GM20000 (cell line): ENCODE measurements at regions not wholly inside any gene's neighbourhood (a gene's known extent, or its start where the extent isn't known, plus 50 kb on each side); places are given as distances from the start of the nearest gene placed in this dataset.

Experiments
- DNase-seq: peaks from one replicate; pipeline ENCODE4 v3.0.0; 2012; ENCODE audit warnings: low spot score
- TF ChIP-seq, protein P1 (sequence below): IDR thresholded peaks from 2 replicates; pipeline ENCODE4 v1.5.1; 2012; ENCODE audit warnings: mild to moderate bottlenecking, control low read depth; ENCODE audit errors: extremely low read depth, missing control alignments

DNA sequence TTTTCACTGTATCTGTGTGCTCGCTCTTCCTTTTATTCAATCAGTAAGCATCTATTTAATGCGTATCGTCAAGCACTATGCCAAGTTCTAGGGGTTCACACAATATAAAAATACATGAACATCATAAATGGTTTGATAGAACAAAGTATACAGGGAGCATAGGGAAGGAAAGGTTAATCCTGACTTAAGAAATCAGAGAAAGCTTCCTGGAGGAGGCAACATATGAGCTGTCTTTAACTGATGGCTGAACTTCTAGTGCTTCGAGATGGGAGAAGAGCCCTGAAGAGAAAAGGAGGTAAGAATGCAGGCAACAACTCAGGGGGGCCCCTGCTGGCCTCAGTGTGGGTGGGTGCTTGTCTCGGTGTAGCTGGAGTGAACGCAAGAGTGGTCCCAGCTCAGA is 63.6 kb upstream of the GALNT2 start:
- TF ChIP-seq, protein P1, sequence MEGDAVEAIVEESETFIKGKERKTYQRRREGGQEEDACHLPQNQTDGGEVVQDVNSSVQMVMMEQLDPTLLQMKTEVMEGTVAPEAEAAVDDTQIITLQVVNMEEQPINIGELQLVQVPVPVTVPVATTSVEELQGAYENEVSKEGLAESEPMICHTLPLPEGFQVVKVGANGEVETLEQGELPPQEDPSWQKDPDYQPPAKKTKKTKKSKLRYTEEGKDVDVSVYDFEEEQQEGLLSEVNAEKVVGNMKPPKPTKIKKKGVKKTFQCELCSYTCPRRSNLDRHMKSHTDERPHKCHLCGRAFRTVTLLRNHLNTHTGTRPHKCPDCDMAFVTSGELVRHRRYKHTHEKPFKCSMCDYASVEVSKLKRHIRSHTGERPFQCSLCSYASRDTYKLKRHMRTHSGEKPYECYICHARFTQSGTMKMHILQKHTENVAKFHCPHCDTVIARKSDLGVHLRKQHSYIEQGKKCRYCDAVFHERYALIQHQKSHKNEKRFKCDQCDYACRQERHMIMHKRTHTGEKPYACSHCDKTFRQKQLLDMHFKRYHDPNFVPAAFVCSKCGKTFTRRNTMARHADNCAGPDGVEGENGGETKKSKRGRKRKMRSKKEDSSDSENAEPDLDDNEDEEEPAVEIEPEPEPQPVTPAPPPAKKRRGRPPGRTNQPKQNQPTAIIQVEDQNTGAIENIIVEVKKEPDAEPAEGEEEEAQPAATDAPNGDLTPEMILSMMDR: no peak
- no peak for DNase-seq

GRCh38 chr1:230005040-230005439 is 62.0 kb upstream of the GALNT2 start:
- TF ChIP-seq, protein P1: no peak
- peak; percentile 20 for DNase-seq

DNA sequence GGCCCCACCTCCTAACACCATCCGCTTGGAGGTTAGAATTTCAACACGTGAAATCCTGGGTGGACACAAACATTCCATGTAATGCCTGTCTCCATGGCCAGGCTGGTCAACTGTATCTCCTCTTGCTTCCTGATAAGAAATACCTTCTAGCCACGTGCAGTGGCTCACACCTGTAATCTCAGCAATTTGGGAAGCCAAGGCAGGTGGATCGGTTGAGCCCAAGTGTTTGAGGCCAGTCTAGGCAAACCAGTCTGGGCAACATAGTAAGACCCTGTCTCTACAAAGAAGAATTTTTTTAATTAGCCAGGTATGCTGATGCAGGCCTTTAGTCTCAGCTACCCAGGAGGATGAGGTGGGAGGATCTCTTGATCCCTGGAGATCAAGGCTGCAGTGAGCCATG is 58.3 kb upstream of the GALNT2 start:
- TF ChIP-seq, protein P1: no peak

GRCh38 chr1:230009611-230010313 is 57.3 kb upstream of the GALNT2 start:
- DNase-seq: no peak
- TF ChIP-seq, protein P1: no peak

More for the DNA sequence above, 58.3 kb upstream of the GALNT2 start:
- DNase-seq: no peak

- TF ChIP-seq, protein P1: no peak
- no peak for DNase-seq
Measured at GRCh38 chr1:230010603-230011332, 56.3 kb upstream of the GALNT2 start.

DNA sequence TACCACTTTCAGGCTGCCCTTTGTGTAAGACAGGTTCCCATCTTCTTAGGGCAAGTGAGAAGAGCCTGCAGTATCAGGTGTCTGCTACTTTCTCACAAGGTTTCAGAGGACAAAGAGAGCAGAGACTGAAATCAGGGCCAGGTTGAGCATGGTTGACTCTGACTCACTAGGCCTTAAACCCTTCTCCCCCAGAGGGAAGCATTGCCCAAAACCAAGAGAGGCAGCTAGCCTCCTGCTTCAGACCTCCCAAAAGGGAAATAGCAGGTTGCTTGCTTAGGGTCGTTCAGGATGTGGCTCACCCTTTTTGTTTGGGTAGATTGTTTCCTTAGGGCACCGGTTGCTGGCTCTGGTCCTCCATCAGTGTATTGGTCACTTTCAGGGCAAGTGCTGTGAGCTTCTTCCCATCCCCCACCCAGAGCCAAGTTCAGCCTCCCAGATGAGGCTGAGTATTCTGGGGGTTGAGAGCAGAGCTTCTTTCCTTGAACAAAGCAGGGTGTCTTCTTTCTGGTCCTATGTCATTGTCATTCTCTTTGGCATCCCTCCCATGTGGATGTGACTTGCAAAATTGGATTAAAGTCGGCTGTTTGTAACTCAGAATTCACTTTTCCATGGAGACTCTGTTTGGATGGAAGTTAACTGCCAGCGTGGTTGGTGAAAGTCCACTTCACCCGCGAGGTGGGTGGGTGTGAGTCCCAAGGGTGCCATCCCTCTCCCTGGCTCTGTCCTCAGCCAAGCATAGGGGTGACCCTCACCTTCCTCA is 55.5 kb upstream of the GALNT2 start:
- no peak for DNase-seq
- TF ChIP-seq, protein P1: no peak

GRCh38 chr1:230012093-230012393 is 55.0 kb upstream of the GALNT2 start:
- DNase-seq: no peak
- TF ChIP-seq, protein P1: no peak
